ENCODE measurements at regions not wholly inside any gene's neighbourhood (a gene's known extent, or its start where the extent isn't known, plus 50 kb on each side); places are given as distances from the start of the nearest gene placed in this dataset.

DNA sequence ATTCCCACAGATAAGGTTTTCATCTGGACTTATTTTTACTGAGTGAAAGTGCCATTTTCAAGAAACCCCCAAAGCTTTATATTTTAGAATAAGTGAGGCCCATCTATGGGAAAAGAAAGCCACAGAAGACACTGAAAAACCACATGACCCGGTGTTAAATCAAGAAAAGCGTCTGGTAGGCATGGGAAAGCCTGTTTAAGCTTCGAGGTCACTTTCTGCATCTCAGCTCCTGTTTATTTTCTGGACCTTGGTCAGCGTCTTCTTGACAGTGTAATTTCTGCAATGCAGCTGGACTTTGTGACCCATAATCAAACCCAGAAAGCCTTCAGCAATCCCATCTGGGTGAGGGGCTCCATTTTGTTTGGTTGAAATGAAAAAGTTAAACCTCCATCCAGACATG lies 59.6 kb upstream of the NEDD9 start:
- no peaks in the 10 kb centered on the region for H3K4me1 ChIP-seq (ENCODE audit: control insufficient read depth, insufficient read depth, low read length)
- H3K18ac ChIP-seq (ENCODE audit: low read depth, low read length), result no peak overlapping the region
- POLR2A ChIA-PET (ENCODE audit: unreplicated experiment), result no interaction called here
- H3K36me3 ChIP-seq (ENCODE audit: control insufficient read depth, insufficient read depth, low read length), result no peaks in the 10 kb centered on the region
- no peak overlapping the region for H2BK15ac ChIP-seq (ENCODE audit: low read depth, low read length)
- ATAC-seq (ENCODE audit: low read depth), result no peak
- no peak overlapping the region for H3K4ac ChIP-seq (ENCODE audit: low read depth, low read length)
- no TSS peak for BruUV-seq (replicated peaks)
- no CpG with 5 or more reads among the region's 4 CpGs for WGBS, 2 experiments (ENCODE audit: extremely low coverage in 2 of 2, insufficient read length in 1 of 2)
- H2AK5ac ChIP-seq (ENCODE audit: low read depth, low read length), result no peak overlapping the region
- H3K4me2 ChIP-seq (ENCODE audit: low read depth, low read length), result no peak overlapping the region
- CTCF ChIA-PET, result interaction anchor here (0.8 kb wide), 1 partner anchor 15 kb away, joined by 3 read pairs; no protein-coding TSS in a partner anchor
- H3K14ac ChIP-seq (replicated peaks; ENCODE audit: low read depth, low read length), result no peak overlapping the region
- TF ChIP-seq BHLHE40 (IDR thresholded peaks at IDR 0.05; ENCODE audit: low read depth, low read length) (no peak), RAD21 (IDR thresholded peaks at IDR 0.05; ENCODE audit: low read length) (no peak), MAZ (IDR thresholded peaks at IDR 0.05; ENCODE audit: borderline replicate concordance, low read depth, low read length) (no peak), MAFK (IDR thresholded peaks at IDR 0.05; ENCODE audit: low read depth, low read length) (no peak), MXI1 (IDR thresholded peaks at IDR 0.05; ENCODE audit: borderline replicate concordance, low read depth, low read length) (no peak), CEBPB (IDR thresholded peaks at IDR 0.05; ENCODE audit: low read depth, low read length) (no peak), NFE2L2 (IDR thresholded peaks at IDR 0.05; ENCODE audit: low read depth, low read length) (no peak), RCOR1 (IDR thresholded peaks at IDR 0.05; ENCODE audit: insufficient replicate concordance, low read length) (no peak), CHD1 (IDR thresholded peaks at IDR 0.05; ENCODE audit: low read depth, low read length) (no peak), POLR2A (IDR thresholded peaks at IDR 0.05; ENCODE audit: low read depth, low read length) (no peak), FOS (IDR thresholded peaks at IDR 0.05; ENCODE audit: low read depth, low read length) (no peak), SMC3 (IDR thresholded peaks at IDR 0.05; ENCODE audit: low read depth, low read length) (no peak)
- TF ChIP-seq, protein P1, sequence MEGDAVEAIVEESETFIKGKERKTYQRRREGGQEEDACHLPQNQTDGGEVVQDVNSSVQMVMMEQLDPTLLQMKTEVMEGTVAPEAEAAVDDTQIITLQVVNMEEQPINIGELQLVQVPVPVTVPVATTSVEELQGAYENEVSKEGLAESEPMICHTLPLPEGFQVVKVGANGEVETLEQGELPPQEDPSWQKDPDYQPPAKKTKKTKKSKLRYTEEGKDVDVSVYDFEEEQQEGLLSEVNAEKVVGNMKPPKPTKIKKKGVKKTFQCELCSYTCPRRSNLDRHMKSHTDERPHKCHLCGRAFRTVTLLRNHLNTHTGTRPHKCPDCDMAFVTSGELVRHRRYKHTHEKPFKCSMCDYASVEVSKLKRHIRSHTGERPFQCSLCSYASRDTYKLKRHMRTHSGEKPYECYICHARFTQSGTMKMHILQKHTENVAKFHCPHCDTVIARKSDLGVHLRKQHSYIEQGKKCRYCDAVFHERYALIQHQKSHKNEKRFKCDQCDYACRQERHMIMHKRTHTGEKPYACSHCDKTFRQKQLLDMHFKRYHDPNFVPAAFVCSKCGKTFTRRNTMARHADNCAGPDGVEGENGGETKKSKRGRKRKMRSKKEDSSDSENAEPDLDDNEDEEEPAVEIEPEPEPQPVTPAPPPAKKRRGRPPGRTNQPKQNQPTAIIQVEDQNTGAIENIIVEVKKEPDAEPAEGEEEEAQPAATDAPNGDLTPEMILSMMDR (conservative IDR thresholded peaks at IDR 0.05; ENCODE audit: low read depth, low read length), result no peak
- TF ChIP-seq, protein P2, sequence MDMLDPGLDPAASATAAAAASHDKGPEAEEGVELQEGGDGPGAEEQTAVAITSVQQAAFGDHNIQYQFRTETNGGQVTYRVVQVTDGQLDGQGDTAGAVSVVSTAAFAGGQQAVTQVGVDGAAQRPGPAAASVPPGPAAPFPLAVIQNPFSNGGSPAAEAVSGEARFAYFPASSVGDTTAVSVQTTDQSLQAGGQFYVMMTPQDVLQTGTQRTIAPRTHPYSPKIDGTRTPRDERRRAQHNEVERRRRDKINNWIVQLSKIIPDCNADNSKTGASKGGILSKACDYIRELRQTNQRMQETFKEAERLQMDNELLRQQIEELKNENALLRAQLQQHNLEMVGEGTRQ (IDR thresholded peaks at IDR 0.05; ENCODE audit: low read depth, low read length), result no peak
- TF ChIP-seq, protein P3, sequence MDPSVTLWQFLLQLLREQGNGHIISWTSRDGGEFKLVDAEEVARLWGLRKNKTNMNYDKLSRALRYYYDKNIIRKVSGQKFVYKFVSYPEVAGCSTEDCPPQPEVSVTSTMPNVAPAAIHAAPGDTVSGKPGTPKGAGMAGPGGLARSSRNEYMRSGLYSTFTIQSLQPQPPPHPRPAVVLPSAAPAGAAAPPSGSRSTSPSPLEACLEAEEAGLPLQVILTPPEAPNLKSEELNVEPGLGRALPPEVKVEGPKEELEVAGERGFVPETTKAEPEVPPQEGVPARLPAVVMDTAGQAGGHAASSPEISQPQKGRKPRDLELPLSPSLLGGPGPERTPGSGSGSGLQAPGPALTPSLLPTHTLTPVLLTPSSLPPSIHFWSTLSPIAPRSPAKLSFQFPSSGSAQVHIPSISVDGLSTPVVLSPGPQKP (IDR thresholded peaks at IDR 0.05; ENCODE audit: borderline replicate concordance, low read depth, low read length), result no peak
- intact Hi-C loops (cut with micrococcal nuclease), result no loop called here
- DNase-seq, result no peak
- H2AFZ ChIP-seq (replicated peaks; ENCODE audit: low read length, poor library complexity), result no peak overlapping the region
- H3K27me3 ChIP-seq (ENCODE audit: control insufficient read depth, insufficient read depth, low read length), result no peaks in the 10 kb centered on the region
- no peak overlapping the region for H2AK9ac ChIP-seq (replicated peaks; ENCODE audit: low read depth, low read length, poor library complexity)
- no peak overlapping the region for H3K27ac ChIP-seq (ENCODE audit: insufficient read depth, low read length)
- no peaks in the 10 kb centered on the region for H3K79me1 ChIP-seq (ENCODE audit: low read depth in 1 of 2, low read length in 2 of 2)
- H3K9me3 ChIP-seq (ENCODE audit: control insufficient read depth, insufficient read depth, low read length), result peaks cover 5% of the 10 kb centered on the region; the same call in 1 of the 2 replicates
- H4K20me1 ChIP-seq (ENCODE audit: insufficient read depth, low read length), result no peaks in the 10 kb centered on the region
- H2BK5ac ChIP-seq (ENCODE audit: low read depth, low read length, poor library complexity, severe bottlenecking), result no peak overlapping the region
- no peak overlapping the region for H3K56ac ChIP-seq (ENCODE audit: extremely low read depth, insufficient read depth, low read length)
- no peak overlapping the region for H4K5ac ChIP-seq (ENCODE audit: low read depth, low read length)
- H4K91ac ChIP-seq (ENCODE audit: insufficient read depth, low read depth, low read length), result no peak overlapping the region
- H3K4me3 ChIP-seq (ENCODE audit: insufficient read depth, low read depth, low read length), result no peak overlapping the region
- no peak overlapping the region for H2BK120ac ChIP-seq (ENCODE audit: low read depth, low read length)
- in situ Hi-C loops (cut with MboI; ENCODE audit: low sequenced_read_pairs), result no loop called here
- no peak overlapping the region for H4K8ac ChIP-seq (ENCODE audit: low read depth in 2 of 2, low read length in 2 of 2)
- H2BK20ac ChIP-seq (ENCODE audit: low read depth, low read length), result no peak overlapping the region
- no peak overlapping the region for H3K23ac ChIP-seq (ENCODE audit: low read depth, low read length)
- dilution Hi-C loops (cut with HindIII; ENCODE audit: low sequenced_read_pairs, unreplicated experiment), result no loop called here
- no peaks in the 10 kb centered on the region for H3K9me1 ChIP-seq (ENCODE audit: insufficient read depth, low read length)
- H3K9ac ChIP-seq (ENCODE audit: low read depth, low read length), result no peak overlapping the region
